SH-SY5Y (cell line): ENCODE measurements at regions not wholly inside any gene's neighbourhood (a gene's known extent, or its start where the extent isn't known, plus 50 kb on each side); places are given as distances from the start of the nearest gene placed in this dataset.

Experiments
- GATA2 ChIP-seq: IDR thresholded peaks from 2 replicates; pipeline ENCODE4 v1.6.1; 2011; ENCODE audit warnings: mild to moderate bottlenecking, low read depth, low read length
- GATA3 ChIP-seq: IDR thresholded peaks from 2 replicates; pipeline ENCODE4 v1.6.1; 2011; ENCODE audit warnings: low read depth, mild to moderate bottlenecking, low read length, moderate library complexity

DNA sequence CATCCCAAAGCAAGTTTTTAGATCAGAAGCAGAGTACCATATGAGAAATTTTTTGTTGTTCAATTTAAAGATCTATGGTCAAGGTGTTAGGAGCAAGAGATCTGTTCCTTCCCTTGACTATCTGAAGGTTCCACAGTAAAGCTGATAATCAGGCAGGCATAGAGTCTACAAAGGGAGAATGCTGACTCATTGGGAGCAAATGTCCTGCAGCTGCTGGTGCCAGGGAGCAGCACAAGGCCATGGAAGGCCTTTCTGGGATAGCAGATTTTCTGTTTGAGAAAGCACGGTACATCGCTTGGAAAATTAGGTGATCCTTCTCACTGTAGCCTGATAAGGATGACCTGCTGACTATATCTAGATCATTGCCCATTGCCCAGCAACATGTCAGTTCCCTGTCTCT, 210.1 kb upstream of the C1orf87 start:
- no peak for TF ChIP-seq GATA2
- no peak for TF ChIP-seq GATA3
